Tongue (tissue), 1 donor: ENCODE measurements at regions not wholly inside any gene's neighbourhood (a gene's known extent, or its start where the extent isn't known, plus 50 kb on each side); places are given as distances from the start of the nearest gene placed in this dataset.
"Not testable (repeated sequence)": the region's sequence is repeated elsewhere in the genome, so short reads cannot be mapped to it uniquely, and the experiment has no call there.

ENCODE experiments used
- DNase-seq: peaks from one replicate; pipeline ENCODE4 v3.0.0-alpha.2; 2015

- no peak for DNase-seq
Measured at GRCh38 chr11:42319921-42320320, 860.5 kb upstream of the LRRC4C start.

GRCh38 chr11:42329929-42330565 is 870.6 kb upstream of the LRRC4C start:
- no peak for DNase-seq

- DNase-seq: no peak
Measured at GRCh38 chr11:42337786-42338455, 878.5 kb upstream of the LRRC4C start.

GRCh38 chr11:42344204-42344792 is 884.8 kb upstream of the LRRC4C start:
- no peak for DNase-seq

- no peak for DNase-seq
Measured at GRCh38 chr11:42345933-42346332, 886.5 kb upstream of the LRRC4C start.

GRCh38 chr11:42363701-42364100 is 904.2 kb upstream of the LRRC4C start:
- DNase-seq: no peak

GRCh38 chr11:42390116-42390515 is 921.7 kb upstream of the API5 start:
- no peak for DNase-seq

GRCh38 chr11:42397483-42397882 is 914.3 kb upstream of the API5 start:
- DNase-seq: no peak

- DNase-seq: peak; percentile 43
Measured at GRCh38 chr11:42407341-42407740, 904.5 kb upstream of the API5 start.

GRCh38 chr11:42410251-42410955 is 901.4 kb upstream of the API5 start:
- no peak for DNase-seq

GRCh38 chr11:42412590-42412989 is 899.2 kb upstream of the API5 start:
- DNase-seq: no peak

- no peak for DNase-seq
Measured at GRCh38 chr11:42417691-42418090, 894.1 kb upstream of the API5 start.

GRCh38 chr11:42422090-42422489 is 889.7 kb upstream of the API5 start:
- DNase-seq: no peak

GRCh38 chr11:42434911-42435310 is 876.9 kb upstream of the API5 start:
- DNase-seq: not testable (repeated sequence)

GRCh38 chr11:42444406-42444805 is 867.4 kb upstream of the API5 start:
- DNase-seq: no peak

GRCh38 chr11:42462558-42463310 is 849.1 kb upstream of the API5 start:
- no peak for DNase-seq

- DNase-seq: peak; percentile 67
Measured at GRCh38 chr11:42465623-42466022, 846.2 kb upstream of the API5 start.

- peak; percentile 28 for DNase-seq
Measured at GRCh38 chr11:42473106-42473505, 838.7 kb upstream of the API5 start.

GRCh38 chr11:42482822-42483221 is 829.0 kb upstream of the API5 start:
- DNase-seq: no peak

- DNase-seq: peak; percentile 17
Measured at GRCh38 chr11:42490506-42490905, 821.3 kb upstream of the API5 start.

GRCh38 chr11:42494459-42494858 is 817.3 kb upstream of the API5 start:
- no peak for DNase-seq

GRCh38 chr11:42498971-42499370 is 812.8 kb upstream of the API5 start:
- DNase-seq: no peak
